K562 (cell line): ENCODE measurements at regions not wholly inside any gene's neighbourhood (a gene's known extent, or its start where the extent isn't known, plus 50 kb on each side); places are given as distances from the start of the nearest gene placed in this dataset.

Experiments
- ATAC-seq: fragments of 200-7000 bp; cut with Tn5 transposase; 3 replicates; pipeline ENCODE4 v1.9.1; 2020; ENCODE audit warnings: moderate library complexity
- BruUV-seq: library from RNA; stranded (reverse); fragments of 400-500 nt; replicated peaks from 2 replicates; lab custom pipeline; 2021; lab: Mats Ljungman, UMichigan
- CTCF ChIA-PET: fragments of 300-600 bp; formaldehyde crosslinking; extraction: SDS; loops from one replicate; lab custom pipeline; 2021; ENCODE audit warnings: low intra/inter-chr PET ratio; lab: Yijun Ruan, JAX
- POLR2A ChIA-PET: fragments of 300-600, 350-650 bp; sonication (Branson Sonifier 250); formaldehyde crosslinking; extraction: SDS; loops from one replicate; lab custom pipeline; 2021; ENCODE audit warnings: antibody characterized with exemption, inconsistent platforms; lab: Yijun Ruan, JAX
- DNase-seq, 4 experiments: peaks; one replicate each; pipeline versions ENCODE4 v3.0.0 to v3.0.0-alpha.2; 2011 to 2018; ENCODE audit warnings: low spot score in 3 of 4, mixed read lengths in 3 of 4; ENCODE audit errors: extremely low read depth in 1 of 4
- FAIRE-seq: peaks from 2 replicates; lab custom pipeline; 2011; peaks lifted over from hg19 to GRCh38; lab: Jason Lieb, UNC
- H2AFZ ChIP-seq: 2 replicates; pipeline ENCODE4 v1.6.0; 2011; ENCODE audit warnings: low read depth, low read length, control low read depth, inconsistent platforms
- H3K27ac ChIP-seq: fragments of 200-600 bp; 3 replicates; pipeline ENCODE4 v1.8.0; 2011; ENCODE audit warnings: low read depth, mild to moderate bottlenecking, control low read depth, inconsistent platforms, low read length, moderate library complexity, mixed read lengths; ENCODE audit errors: extremely low read depth
- H3K27me3 ChIP-seq, 2 experiments: fragments of 300-600 bp in 1 of 2; 2 replicates in 1 of 2; 3 replicates in 1 of 2; pipeline versions ENCODE4 v1.6.0 to v1.8.0; 2011; ENCODE audit warnings: inconsistent platforms in 2 of 2, low read length in 2 of 2, mild to moderate bottlenecking in 1 of 2, mixed read lengths in 1 of 2, moderate library complexity in 1 of 2; ENCODE audit not compliant: control insufficient read depth in 2 of 2, insufficient read depth in 2 of 2
- H3K36me3 ChIP-seq: fragments of 300-600 bp; 3 replicates; pipeline ENCODE4 v1.8.0; 2011; ENCODE audit warnings: mild to moderate bottlenecking, low read length, inconsistent platforms; ENCODE audit not compliant: control insufficient read depth, insufficient read depth
- H3K4me1 ChIP-seq, 2 experiments: fragments of 200-600 bp in 1 of 2; replicated peaks in 1 of 2; 2 replicates in 1 of 2; 3 replicates in 1 of 2; pipeline versions ENCODE4 v1.5.1 to v1.8.0; 2011; ENCODE audit warnings: inconsistent platforms in 2 of 2, low read length in 2 of 2, mild to moderate bottlenecking in 1 of 2, mixed read lengths in 1 of 2, moderate library complexity in 1 of 2; ENCODE audit not compliant: control insufficient read depth in 2 of 2, insufficient read depth in 2 of 2
- H3K4me2 ChIP-seq: 2 replicates; pipeline ENCODE4 v1.6.1; 2011; ENCODE audit warnings: low read length, control low read depth, inconsistent platforms, mixed read lengths; ENCODE audit not compliant: insufficient read depth
- H3K4me3 ChIP-seq: fragments of 200-600 bp; sonication (generic), shearing (Covaris generic); 2 replicates; pipeline ENCODE4 v1.5.1; 2016; ENCODE audit warnings: control low read depth, inconsistent platforms
- H3K79me2 ChIP-seq: fragments of 200-600 bp; 3 replicates; pipeline ENCODE4 v1.8.0; 2011; ENCODE audit warnings: low read length, inconsistent platforms; ENCODE audit not compliant: control insufficient read depth, insufficient read depth
- H3K9ac ChIP-seq, 2 experiments: 2 replicates each; pipeline versions ENCODE4 v1.6.0 to v1.6.1; 2011; ENCODE audit warnings: low read depth in 2 of 2, low read length in 2 of 2, control low read depth in 1 of 2, inconsistent platforms in 1 of 2, mild to moderate bottlenecking in 1 of 2, mixed read lengths in 1 of 2; ENCODE audit not compliant: insufficient read depth in 1 of 2
- H3K9me1 ChIP-seq: one replicate; pipeline ENCODE4 v1.6.0; 2011; ENCODE audit warnings: inconsistent platforms, mild to moderate bottlenecking, low read length, moderate library complexity; ENCODE audit not compliant: control insufficient read depth, insufficient read depth
- H3K9me3 ChIP-seq: replicated peaks from 2 replicates; pipeline ENCODE4 v1.5.1; 2011; ENCODE audit warnings: low read depth, low read length, inconsistent platforms; ENCODE audit not compliant: control insufficient read depth, insufficient read depth
- H4K20me1 ChIP-seq: replicated peaks from 2 replicates; pipeline ENCODE4 v1.6.1; 2011; ENCODE audit warnings: low read length, inconsistent platforms, mixed read lengths; ENCODE audit not compliant: control insufficient read depth, insufficient read depth
- HNRNPLL ChIP-seq: fragments of 200-400 bp; formaldehyde crosslinking; IDR thresholded peaks from 2 replicates; pipeline ENCODE4 v1.6.1; 2017; ENCODE audit warnings: low read length, low read depth, mild to moderate bottlenecking; ENCODE audit not compliant: poor library complexity, severe bottlenecking
- TCF7L2 ChIP-seq: fragments of 150-350 bp; IDR thresholded peaks from 2 replicates; pipeline ENCODE4 v1.6.1; 2016; ENCODE audit warnings: low read depth, mild to moderate bottlenecking, low read length, moderate library complexity
- ZFPM2 ChIP-seq: fragments of 250-450 bp; sonication (Bioruptor Pico); IDR thresholded peaks from 2 replicates; pipeline ENCODE4 v1.5.1; 2022; ENCODE audit warnings: mild to moderate bottlenecking
- ZNF764 ChIP-seq: fragments of 250-450 bp; sonication (Bioruptor Pico); IDR thresholded peaks from 2 replicates; pipeline ENCODE4 v1.4.0; 2020; ENCODE audit warnings: low read depth, mild to moderate bottlenecking, moderate library complexity
- WGBS: fragments of 100-300 bp; shearing (Covaris generic); methylation state at CpG from one replicate; pipeline ENCODE4 v1.1.6; 2016; ENCODE audit warnings: low coverage, mixed read lengths; ENCODE audit not compliant: insufficient coverage; ENCODE audit errors: missing lambda C conversion rate; 5-methylcytosine and 5-hydroxymethylcytosine counted together
- in situ Hi-C: fragments of 300-500 bp; cut with MboI; formaldehyde crosslinking; loops from 4 replicates; pipeline ENCODE4 v1.15.0; 2018; ENCODE audit warnings: inconsistent platforms, mixed read lengths
- intact Hi-C: fragments of 100-400 bp; cut with micrococcal nuclease; formaldehyde crosslinking; loops from 2 replicates; pipeline ENCODE4 v1.14.2; 2022
- TF ChIP-seq, protein P1 (sequence below): sonication (generic); formaldehyde crosslinking; IDR thresholded peaks from 2 replicates; pipeline ENCODE4 v1.8.0; 2023; ENCODE audit warnings: mild to moderate bottlenecking, missing genetic modification reagents
- TF ChIP-seq, protein P2 (sequence below): fragments of 250-450 bp; sonication (Bioruptor Pico); IDR thresholded peaks from 2 replicates; pipeline ENCODE4 v1.8.0; 2022; ENCODE audit warnings: moderate library complexity, mild to moderate bottlenecking, inconsistent platforms

DNA sequence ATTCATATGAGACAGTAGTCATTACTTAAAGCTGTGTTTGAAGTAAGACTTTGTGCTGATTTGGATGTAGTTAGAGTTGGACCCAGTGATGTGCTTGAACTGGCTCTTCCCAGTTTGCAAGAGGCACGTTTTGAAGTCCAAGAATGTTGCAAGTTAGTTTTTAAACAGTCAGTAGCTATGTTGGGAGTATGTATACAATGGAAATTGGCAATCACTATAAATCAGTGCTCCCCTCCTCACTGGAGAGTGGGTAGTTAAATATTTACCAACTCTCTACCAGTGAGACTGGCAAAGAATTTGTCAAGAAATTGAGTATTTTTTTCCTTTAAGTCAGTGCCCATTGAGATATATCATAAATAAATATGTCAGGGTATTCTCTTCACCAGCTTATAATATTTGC is 191.9 kb upstream of the SPRY1 start:
- ChIA-PET CTCF (no interaction called here), POLR2A (no interaction called here)
- WGBS: 0% methylated on average over 1 of the region's 1 CpG
- Histone ChIP-seq H3K9me1 (no peaks in the 10 kb centered on the region), H3K36me3 (no peaks in the 10 kb centered on the region), H3K27ac (no peak overlapping the region), H3K4me3 (no peak overlapping the region), H3K9me3 (no peaks in the 10 kb centered on the region), H2AFZ (no peak overlapping the region), H3K4me2 (no peak overlapping the region), H3K9ac (no peak overlapping the region), H3K4me1 (no peaks in the 10 kb centered on the region), H3K27me3 (no peaks in the 10 kb centered on the region), H4K20me1 (no peaks in the 10 kb centered on the region), H3K79me2 (no peaks in the 10 kb centered on the region)
- no TSS peak for BruUV-seq
- in situ Hi-C loops (no loop called here), intact Hi-C loops (no loop called here)
- TF ChIP-seq ZNF764 (CRISPR knock-in tag) (no peak), HNRNPLL (no peak), TCF7L2 (no peak), ZFPM2 (CRISPR knock-in tag) (no peak)
- TF ChIP-seq, protein P1, sequence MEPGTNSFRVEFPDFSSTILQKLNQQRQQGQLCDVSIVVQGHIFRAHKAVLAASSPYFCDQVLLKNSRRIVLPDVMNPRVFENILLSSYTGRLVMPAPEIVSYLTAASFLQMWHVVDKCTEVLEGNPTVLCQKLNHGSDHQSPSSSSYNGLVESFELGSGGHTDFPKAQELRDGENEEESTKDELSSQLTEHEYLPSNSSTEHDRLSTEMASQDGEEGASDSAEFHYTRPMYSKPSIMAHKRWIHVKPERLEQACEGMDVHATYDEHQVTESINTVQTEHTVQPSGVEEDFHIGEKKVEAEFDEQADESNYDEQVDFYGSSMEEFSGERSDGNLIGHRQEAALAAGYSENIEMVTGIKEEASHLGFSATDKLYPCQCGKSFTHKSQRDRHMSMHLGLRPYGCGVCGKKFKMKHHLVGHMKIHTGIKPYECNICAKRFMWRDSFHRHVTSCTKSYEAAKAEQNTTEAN (CRISPR knock-in tag): no peak
- TF ChIP-seq, protein P2, sequence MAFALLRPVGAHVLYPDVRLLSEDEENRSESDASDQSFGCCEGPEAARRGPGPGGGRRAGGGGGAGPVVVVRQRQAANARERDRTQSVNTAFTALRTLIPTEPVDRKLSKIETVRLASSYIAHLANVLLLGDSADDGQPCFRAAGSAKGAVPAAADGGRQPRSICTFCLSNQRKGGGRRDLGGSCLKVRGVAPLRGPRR (CRISPR knock-in tag): no peak
- no peak for ATAC-seq
- no peak for DNase-seq
- no peak for FAIRE-seq
